COR-L47 (cell line): ENCODE measurements at regions not wholly inside any gene's neighbourhood (a gene's known extent, or its start where the extent isn't known, plus 50 kb on each side); places are given as distances from the start of the nearest gene placed in this dataset.

Experiments used
- DNase-seq: peaks from one replicate; lab custom pipeline; 2025; lab: John Stamatoyannopoulos, UW

DNA sequence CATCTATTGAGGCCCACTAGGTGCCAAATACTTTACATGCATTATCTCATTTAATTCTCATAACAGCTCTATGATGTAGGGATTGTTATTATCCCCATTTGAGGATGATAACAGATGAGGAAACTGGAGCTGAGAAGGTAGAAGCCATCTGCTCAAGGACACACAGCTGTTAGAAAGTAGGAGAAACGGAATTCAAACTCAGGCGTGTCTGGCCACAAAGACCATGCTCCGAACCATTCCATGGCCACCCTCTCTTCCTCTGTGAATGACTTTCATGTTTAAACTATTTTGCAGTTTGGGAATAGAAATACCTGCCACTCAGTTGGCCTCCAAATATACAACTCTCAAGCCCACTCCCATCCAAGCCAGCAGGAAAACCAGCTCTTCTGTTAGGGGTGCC is 87.6 kb upstream of the ANKRD55 start:
- DNase-seq: no peak

DNA sequence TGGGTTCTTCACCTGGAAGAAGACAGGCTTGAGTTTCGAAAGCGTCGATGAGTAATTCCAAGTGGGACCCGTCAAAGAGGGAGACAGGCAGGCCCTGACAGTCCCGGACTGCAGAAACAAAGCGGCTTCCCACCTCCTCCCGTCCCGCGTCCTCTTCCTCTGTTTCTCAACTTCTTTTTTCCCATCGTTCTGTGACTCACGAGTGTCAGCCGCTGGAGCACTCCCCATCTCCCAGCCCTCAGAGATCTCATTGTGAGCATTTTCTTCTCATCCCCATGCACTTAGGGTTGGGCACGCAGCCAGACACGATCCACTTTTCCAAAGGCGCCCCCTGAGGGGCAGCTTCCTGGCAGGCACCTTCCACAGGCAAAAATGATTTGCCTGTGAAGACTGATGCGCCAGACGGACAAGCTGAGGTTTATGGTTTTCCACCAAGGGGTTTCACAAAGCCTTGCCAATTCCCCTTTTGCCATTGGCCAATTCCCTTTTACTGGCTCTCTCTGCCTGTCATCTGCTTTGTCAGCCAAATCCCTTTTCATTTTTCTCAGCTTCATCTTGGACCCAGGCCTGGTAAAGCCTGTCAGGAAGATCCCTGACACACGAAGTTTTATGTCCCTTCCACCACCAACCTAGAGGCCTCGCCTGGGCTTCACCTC is 86.5 kb upstream of the ANKRD55 start:
- DNase-seq: no peak

DNA sequence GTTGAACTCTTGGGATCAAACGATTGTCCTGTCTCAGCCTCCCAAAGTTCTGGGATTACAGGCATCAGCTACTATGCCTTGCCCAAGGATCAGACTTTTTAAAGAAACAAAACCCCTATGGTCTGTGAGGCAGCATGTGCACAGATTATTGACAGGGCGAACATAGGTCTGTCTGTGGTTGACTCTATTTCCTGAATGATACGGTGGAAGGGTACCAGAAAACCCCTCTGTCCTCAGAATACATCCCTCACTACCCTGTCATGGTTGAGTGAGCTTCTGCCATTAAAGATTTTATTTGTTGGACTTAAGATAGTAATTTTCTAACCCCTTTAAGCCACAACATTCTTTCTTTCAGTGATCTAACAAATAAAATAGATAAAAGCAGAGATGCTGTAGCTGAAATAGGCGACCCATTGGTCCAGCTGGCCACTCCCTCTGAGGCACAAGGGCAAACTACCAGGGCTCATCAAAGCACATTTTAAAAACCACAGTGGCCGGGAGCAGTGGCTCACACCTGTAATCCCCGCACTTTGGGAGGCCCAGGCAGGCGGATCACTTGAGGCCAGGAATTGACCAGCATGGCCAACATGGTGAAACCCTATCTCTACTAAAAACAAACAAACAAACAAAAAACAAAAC is 84.9 kb upstream of the ANKRD55 start:
- no peak for DNase-seq

DNA sequence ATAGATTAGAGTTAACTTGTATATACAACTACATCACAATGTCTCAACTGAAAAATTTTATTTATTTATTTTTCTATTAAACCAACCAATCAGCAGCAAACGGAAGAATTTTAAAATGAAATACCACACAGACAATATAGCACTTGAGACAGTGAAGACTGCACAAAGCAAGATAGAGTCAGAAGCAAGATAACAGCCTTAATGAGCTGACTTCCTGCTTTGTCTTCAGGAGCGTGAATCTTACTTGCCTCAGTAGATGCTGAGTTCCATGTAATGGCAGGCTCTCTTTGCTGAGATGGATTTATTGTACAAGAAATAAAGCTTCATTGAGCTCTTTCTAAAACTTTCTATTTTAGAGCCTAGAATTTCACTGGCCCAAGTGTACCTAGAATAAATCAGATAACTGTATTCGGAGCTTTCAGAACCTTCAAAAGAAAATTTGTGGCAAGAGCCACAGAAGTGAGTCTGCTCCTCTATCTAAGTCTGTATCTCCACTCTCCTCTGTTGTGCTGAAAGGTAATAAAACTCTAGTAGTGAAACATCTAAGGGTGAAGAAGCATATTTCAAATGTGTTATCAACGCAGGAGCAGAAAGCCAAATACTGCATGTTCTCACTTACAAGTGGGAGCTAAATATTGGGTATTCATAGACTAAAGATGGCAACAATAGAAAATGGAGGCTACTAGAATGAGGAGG is 83.3 kb upstream of the ANKRD55 start:
- DNase-seq: no peak

DNA sequence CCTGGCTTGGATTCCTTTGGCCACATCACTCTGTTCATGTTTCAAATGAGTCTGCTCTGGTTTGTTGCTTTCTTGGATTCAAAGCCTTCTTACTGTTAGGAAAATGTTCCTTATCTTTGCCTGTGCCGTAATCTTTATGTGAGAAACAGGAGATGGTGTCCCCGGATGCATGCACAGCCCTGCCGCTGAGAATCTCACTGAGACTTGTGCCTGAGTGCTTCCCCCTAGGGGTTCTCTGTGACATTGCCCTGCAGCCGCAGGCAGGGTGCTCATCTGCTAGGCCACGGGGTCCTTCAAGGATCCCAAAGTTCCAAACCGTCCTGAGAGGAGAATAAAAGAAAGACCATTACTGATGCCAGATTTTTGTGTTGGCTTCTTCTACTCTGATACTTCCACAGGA is 81.4 kb upstream of the ANKRD55 start:
- DNase-seq: no peak

DNA sequence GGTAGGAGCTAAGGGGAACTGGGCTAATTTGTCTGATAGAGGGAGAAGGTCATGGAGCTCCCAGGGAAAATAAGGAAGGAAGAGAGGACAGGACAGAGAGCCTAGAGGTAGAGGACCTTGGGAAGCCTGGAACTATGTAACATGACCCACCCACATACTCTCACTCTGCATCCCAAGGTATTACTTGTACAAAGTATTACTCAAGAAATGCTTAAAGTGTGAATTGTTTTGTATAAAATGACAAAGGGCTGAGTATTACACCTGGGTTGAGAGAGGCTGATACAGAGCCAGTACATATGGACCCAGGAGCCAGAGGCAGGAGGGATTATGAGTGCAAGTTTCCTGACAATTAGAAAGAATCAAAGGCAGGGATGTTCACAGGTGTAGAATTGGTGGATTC is 80.5 kb upstream of the ANKRD55 start:
- no peak for DNase-seq

DNA sequence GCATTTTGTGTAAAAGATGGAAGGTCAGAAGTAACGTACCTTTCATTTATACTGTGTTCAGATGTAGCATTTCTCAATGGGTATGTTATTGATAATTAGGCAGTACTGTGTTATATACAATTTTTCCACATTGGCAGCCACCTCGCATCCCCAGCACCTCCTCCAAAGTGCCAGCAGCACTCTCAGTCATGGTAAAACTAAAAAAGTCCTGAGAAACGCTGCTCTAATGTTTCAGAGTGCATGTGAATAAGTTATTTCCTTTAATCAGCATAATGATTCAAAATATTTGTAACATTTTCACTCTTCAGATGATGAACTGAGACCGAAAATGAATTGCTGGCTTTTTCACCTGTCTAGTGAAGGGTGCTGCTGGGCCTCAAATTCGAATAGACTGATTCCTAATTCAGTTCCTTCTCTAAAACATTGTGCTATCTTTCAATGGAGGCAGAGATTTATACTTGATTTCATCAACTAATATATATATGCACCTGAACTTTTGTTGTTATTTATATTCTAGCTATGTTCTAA is 79.9 kb upstream of the ANKRD55 start:
- no peak for DNase-seq

DNA sequence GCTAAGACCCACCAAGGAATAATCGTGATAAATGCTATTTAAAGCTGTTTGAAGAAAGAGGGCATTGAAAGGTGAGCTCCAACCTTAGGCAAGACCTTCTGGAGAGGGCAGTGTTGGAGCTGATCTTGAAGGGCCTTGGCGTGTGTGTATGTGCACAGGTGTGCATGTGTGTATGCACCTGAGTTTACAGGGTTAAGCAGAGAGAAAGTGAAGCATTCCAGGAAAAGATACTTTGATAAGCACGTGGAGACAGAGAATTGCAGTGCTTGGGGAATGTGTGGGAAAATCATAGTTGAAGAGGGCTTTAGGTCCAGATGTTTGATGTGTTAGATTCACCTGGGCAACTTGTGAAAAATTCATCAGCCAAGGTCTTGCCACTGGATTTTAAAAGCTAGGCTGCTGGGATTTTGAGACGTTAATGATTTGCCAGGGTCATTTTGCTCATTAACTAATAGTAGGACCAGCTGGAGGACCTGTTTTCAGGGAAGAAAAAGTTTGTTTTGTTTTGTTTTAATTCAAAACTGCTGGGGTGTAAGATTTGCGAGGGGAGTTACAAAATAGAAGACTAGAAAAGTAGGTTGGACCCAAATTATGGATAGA is 78.3 kb upstream of the ANKRD55 start:
- no peak for DNase-seq

DNA sequence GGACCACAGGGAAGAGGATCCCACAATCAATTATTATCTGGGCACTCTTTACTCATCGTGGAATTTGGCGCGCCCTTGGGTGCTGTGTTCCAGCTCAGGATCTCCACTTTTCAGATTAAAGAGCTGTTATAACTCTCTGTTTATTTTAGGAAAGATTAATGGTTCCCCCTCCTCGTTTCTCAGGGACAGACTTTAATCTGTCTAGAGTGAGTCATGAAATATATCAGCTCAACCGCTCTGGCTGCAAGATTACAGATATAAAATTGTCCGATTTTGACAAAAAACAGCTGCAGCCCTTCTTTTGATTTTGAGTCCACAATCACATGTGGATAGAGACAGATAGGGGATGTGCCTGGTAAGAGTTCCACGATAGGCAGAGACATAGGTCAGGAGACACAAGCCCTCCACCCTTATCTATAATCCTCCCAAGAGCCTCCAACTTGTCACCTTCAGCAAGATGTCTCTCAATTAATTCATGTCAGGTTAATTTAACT is 77.6 kb upstream of the ANKRD55 start:
- DNase-seq: no peak

DNA sequence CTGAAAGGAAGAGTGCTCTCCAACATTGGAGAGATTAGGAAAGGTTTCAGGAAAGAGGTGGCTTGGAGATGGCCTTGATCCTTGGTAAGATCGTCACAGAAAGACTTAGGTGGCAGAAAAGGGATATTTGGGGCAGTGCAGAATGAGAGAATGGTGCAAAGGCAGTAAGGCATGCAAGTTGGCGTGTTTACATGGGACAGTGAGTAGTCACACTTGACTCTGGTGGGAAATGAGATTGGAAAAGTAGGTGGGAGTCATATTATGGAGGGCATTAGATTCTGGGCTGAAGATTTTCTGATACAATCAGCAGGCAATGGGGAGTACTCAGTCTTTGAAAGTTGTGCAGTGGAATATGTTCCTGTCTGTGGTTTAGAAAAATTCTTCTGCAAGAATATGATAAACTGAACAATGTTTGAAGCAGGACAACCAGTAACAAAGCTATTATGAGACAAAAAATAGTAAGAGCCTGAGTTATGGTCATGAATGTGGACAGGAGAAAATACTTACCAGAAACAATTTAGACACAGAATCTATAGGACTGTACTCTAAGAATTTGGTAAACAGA is 76.2 kb upstream of the ANKRD55 start:
- no peak for DNase-seq

DNA sequence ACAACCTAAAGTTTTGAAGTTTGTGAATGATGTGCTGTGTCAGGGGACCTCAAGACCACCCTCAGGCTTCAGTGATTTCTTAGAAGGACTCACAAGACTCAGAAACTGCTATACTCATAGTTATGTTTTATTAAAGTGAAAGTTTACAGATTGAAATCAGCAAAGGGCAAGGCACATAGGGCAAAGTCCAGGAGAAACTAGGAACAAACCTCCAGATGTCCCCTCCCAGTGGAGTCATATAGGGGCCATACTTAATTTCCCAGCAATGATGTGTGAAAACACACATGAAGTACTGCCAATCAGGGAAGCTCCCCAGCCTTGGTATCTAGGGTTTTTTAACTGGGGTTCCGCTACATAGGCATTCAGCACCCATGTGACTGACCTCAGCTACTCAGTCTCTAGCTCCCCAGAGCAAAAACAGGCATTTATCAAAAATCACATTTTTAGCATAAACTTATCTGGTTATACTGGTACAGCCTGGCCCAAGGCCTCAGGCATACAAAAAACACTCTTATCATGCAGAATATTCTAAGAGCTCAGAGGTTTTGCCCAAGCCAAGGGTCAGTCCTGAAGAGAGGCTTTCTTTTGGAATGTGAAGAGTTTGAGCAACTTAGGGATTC is 74.7 kb upstream of the ANKRD55 start:
- DNase-seq: no peak

DNA sequence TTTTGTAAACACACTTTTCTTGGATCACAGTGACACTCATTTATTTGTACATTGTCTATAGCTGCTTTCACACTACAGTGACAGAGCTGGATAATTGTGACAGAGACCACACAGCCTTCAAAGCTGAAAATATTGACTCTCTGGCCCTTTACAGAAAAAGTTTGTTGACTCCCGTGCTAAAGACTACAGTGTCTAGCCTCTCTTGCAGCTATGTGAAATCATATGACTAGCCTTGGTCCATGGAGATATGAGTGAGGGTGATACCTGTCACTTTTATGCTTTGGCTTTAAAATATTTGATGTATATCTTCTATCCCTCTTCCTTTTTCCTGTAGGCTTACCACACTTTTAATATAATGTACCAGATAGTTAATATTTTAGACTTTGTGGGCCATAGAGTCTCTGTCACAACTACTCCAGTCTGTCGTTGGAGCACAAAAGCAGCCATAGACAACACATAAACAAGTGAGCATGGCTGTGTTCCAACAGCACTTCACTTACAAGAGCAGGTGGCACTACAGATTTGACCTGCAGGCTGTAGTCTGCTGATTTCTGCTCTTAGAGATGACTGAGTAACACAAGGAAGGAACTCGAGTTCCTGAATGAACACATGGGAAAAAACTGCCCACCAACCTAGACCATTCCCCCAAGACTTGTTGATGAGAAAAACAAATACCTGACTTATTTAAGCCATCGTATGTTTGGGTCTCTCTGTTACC is 73.5 kb upstream of the ANKRD55 start:
- no peak for DNase-seq

DNA sequence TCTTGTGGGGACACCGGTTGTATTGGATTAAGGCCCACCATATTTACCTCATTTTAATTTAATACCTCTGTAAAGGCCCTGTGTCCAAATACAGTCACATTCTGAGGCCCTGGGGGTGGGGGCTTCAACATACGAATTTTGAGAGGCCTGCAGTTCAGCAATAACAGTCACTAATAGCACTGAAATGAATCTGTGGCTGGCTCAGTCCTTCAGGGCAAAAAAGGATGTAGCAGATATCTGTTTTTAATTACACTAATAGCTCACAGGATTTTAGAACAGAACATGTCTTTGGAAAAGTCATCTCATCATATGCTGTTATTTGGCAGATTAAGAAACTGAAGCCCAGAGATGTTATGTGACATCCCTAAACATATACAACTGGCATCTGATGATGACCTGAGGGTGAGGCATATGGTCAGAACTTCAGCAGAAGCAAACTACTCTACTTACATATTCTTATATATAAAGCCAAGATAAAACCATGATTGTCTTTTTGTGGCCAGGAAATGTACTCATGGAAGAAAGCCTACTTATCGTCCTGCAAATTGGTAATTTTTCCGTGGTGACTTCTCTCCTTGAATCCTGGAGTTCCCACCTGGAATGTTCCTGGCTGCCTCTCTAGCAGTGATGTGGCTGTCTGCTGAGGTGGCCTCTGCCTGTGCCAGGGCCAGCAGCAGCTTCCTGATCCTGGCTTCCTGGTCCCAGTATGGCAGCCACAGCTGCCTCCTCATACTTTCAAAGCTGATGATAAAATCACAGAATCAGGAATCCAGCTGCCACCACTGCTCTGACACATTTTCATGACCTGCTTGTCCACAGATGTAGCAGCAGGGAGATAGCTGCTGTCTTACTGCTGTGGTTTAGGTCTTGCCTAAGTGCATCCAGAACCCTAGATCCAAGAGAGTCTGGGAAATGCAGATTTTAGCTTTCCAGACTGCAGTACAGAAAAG is 72.1 kb upstream of the ANKRD55 start:
- DNase-seq: no peak

DNA sequence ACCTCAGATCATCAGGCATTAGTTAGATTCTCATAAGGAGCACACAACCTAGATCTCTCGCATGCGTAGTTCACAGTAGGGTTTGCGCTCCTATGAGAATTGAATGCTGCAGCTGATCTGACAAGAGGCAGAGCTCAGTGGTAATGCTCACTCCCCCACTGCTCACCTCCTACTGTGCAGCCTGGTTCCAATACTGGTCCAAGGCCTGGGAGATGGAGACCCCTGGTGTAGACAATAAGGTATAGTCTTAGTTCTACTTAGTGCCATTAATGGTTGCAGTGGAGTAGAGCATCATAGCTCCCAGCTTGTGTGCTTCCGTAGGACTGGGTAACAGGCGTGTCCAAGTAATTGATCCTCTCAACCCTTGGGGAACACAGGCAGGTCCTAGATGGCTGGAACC is 70.4 kb upstream of the ANKRD55 start:
- DNase-seq: no peak

DNA sequence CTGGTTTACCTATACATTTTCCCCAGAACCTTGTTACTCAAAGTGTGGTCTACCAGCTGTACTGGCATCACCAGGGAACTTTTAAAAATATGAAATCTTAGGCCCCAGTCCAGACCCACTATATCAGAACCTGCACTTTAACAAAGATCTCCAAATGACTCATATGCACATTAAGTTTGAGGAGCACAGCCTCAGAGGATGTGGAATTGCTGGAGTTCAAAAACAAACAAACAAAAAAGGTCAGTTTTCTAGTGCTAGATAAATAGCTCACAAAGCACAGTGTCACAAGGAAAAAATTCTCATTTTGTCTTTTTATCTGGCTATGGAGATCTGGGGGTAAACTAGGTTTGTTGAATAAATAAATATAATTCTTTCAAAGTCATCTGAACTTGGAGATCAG is 68.9 kb upstream of the ANKRD55 start:
- no peak for DNase-seq

DNA sequence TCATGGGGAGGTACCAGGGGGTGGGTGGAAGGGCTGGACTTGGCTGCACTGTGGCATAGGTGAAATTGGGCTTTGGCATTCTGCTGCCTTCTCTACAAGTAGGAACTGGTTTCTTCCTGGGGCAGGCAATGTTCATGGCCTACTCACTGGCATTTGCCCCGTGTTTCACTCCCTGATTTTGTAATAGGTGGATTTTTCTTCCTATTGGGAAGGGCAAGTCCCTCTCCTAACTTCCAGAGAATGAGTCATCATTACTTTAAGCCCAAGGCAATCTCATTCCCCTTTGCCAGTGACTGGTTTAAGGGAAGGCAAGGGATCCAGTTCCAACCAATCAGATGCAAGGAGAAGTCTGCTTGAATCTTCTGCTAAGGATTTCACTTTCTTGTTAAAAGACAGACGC is 67.9 kb upstream of the ANKRD55 start:
- DNase-seq: no peak

DNA sequence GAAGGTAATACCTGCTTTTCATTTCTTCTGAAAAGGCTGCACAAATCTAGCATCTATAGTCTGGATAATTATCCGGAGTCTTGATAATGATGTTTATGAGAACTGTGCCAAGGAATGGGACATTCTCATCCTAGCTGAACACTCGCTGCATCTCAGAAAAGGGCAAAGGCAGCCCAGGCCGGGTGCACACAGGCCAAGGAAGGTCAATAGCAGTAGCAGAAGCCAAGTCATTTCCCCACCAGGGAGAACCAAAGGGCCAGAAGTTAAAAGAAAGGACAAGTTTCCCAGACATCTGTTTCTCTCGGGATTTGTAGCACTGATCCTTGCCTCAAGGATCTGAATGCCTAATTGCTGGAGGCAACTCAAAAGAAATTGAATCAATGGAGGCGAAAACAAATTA is 66.1 kb upstream of the ANKRD55 start:
- DNase-seq: no peak

DNA sequence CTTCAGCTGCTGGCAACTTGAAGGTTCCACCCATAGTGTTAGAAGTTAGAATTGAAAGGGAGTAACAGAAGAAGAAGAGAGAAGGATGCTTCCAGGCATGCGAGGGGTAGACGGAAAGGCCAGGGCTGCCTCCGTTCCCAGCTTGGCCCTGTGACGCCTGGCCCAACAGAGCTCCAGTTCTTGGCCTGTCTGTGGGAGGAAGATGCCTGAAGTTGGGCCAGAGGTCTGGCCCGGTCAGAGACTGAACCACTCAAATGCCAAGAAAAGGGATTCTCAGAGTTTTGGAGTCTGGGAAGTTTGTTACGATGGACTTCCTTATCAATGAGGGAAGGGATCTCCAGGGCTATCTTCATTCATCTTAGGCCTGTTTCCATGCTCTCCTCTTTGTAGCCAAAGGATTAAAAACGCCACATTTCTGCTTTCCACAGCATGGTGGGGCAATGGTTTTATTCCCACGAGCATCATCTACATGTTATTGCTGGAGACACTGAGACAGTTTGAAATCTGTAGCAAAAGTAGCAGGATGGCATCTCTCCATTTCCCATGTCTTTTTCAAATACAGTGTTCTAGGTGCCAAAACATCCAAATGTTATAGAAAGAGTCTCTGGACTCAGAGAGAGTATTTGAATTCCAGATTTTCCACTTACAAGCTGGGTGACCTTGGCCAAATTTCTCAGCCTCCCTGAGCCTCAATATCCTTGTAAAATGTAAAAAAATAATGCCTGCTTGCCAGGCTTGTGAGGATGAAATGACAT is 65.4 kb upstream of the ANKRD55 start:
- DNase-seq: no peak

DNA sequence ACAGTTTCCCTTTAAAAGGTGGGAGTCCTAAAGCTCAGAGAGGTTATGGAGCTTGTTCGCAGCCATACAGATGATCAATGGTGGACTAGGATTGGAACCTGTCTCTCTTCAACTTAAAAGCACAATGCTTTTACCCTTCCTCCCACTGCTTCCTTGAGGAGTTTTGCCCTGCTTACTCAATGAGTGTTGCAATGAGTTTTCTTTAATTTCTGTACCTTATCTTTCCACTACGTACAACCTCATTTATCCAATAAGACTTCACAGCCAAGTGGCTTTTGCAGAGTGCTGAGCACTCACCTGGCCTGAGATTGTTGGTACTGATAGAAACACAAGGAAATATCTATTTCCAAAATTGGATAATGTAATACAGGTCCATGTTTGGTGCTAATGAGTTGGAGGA is 64.7 kb upstream of the ANKRD55 start:
- DNase-seq: no peak
